Posterior cingulate gyrus (tissue), 11 donors: ENCODE measurements at regions not wholly inside any gene's neighbourhood (a gene's known extent, or its start where the extent isn't known, plus 50 kb on each side); places are given as distances from the start of the nearest gene placed in this dataset.
"Not testable (repeated sequence)": the region's sequence is repeated elsewhere in the genome, so short reads cannot be mapped to it uniquely, and the experiment has no call there.

Experiments used
- DNase-seq, 10 donors: peaks; one replicate each; pipeline versions ENCODE4 v3.0.0 to v3.0.0-alpha.2; 2020 to 2021; ENCODE audit warnings: mixed read lengths in 3 of 10
- intact Hi-C: fragments of 100-400 bp; cut with DNase I; formaldehyde crosslinking; loops from one replicate; pipeline ENCODE4 v1.15.1; 2023

GRCh38 chr5:129163810-129164378 lies 69.3 kb downstream of the ISOC1 start:
- DNase-seq = peak in 2 of 10 donors; percentile 48 to 60
- intact Hi-C loops = no loop called here

- no peak for DNase-seq
- intact Hi-C loops = no loop called here
These were observed 75.5 kb downstream of the ISOC1 start for GRCh38 chr5:129170050-129170449.

DNA sequence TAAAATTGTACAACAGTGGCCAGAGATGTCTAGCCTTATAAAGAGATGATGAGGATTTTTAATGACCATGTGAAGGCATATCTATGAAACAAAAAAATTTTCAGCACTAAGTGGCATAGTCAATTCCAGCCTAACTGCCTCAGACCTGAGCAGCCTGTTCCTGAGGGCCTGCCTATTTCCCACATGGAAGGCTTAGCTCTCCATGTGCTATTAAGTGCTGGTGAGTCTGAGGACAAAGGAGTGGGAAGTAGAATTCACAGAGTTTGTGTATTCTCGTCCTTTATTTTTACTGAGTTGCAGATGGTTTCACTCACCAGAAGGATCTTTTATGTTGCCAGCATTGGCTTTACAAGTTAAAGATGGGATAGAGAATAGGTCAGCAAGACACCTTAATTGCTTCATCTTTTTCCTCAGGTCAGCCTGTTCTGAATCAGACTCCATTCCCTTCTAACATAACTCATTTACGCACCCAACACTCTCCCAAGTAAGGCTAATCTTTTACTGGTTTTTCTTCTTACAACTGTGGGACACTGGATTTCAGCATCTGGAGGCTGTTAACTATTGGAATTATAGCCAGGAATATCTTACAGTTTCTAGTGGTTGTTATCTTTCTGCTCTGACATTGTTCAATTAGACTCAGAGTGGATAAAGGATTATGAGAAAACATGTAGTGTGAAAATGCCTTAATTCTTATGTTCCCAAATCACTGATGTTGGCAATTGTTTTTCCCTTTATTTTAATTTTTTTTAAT lies 76.8 kb downstream of the ISOC1 start:
- intact Hi-C loops = no loop called here
- no peak for DNase-seq

DNA sequence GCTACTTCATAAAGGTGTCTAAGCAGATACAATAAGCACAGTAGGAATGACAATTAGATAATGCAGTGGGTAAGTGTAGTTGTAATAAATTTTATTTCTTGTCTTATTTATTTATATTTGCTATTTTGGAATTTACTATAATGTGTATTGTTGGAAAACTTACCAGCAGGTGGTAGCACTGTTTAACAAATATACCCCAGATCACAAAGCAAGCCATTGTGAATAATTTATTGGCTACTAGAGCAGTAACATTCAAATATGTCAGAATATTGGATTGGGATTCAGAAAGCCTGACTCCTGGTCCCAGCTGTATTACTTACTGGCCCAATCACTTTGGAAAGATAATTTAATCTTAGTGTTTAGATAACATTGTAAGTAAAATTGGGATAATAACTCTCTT lies 78.0 kb downstream of the ISOC1 start:
- DNase-seq = no peak

DNA sequence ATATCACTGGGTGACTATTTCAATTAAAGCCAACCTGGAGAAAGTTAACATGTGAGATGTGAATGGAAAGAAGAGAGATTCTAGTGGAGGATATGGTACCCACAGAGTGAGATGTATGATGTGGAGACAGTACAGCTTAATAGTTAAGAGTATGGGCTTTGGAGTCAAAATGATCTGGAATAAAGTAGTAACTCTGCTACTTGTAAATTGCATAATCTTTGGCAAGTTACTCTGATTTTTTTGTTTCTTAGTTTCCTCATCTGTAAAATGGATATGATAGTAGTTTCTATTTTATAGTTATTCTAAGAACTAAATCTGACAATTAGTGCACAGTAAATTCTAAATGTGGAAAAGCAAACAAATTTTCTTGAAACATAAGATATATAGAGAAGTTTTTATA lies 79.2 kb downstream of the ISOC1 start:
- intact Hi-C loops = no loop called here
- DNase-seq = no peak

More for the DNA sequence above, 78.0 kb downstream of the ISOC1 start:
- intact Hi-C loops = loop anchor here (1.0 kb wide), 1 partner anchor 596 kb away; no protein-coding TSS in a partner anchor

GRCh38 chr5:129174480-129174879 lies 79.9 kb downstream of the ISOC1 start:
- no peak for DNase-seq
- intact Hi-C loops = no loop called here

DNA sequence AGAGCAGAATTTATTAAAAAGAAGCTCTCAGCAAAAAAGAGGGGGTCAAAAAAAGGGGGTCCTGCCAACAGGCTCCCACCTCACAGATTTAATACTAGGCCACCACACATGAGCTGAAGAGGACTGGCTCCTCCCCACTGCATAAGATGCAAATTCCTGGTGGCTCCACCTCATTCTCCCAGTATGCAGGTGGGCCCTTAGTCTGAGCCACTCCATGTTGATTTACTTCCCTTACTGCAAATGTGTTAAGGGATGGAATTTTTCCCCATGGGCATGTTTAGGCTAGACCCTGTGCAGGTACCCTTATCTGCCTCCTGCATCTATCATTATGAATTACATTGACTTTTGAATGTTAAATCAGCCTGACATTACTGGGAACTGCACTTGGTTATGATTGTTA lies 82.9 kb downstream of the ISOC1 start:
- intact Hi-C loops = no loop called here
- DNase-seq = peak in 1 of 10 donors; percentile 21

DNA sequence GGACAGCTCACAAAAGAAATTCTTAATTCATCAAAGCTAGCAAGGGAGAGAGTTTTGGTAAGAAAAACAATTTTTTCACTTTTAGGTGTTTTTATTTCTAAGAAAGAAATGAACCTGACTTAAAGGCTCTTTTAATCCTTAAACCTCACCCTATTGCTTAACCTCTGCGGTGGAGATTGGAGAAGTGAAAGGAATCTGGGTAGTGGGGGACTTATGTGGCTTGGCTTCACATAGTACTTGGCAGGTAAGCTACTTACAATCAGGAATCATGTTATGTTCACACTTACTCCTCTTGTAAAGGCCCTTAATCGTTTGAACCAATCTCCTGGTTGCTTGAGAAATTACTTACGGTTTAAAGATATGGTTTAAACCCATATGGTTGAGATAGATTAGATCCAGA lies 104.8 kb downstream of the ISOC1 start:
- intact Hi-C loops = no loop called here
- DNase-seq = no peak

DNA sequence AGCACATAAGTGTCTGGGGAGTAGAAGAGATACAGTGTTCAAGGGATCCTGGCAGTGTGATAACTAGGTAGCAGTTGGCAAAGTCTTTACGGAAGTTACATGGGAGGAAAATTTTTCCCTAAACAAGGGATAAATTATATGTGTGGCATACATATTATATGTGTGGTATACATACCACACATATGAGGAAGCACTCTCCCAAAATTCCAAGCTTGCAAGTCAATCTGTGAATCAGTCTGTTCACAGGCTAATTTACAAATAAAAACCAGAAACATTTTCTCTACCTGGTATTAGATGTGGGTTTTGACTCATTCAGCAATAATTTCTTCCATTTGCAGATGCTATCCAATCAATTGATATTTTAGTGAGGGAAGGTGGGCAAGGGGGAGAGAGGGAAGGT lies 110.0 kb downstream of the ISOC1 start:
- no peak for DNase-seq
- intact Hi-C loops = no loop called here

DNA sequence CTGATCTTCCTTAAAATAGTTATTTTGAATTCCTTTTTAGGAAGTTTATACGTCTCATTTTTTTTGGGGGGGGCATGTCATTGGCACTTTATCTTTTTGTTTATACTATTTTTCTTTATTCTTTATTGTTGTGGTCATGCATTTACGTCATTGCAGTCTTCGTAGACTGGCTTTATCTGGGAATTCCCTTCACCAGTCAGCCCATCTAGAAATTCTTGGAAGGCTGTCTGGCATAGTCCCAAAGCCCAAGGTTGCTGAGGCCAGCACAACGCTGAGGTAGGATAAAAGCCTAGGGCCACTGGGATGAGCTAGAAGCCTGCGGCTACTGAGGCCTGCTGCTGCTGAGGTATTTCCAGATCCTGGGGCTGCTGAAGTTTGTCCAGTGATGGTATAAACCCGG lies 121.5 kb downstream of the ISOC1 start:
- DNase-seq = peak in 1 of 10 donors; percentile 49
- intact Hi-C loops = no loop called here

DNA sequence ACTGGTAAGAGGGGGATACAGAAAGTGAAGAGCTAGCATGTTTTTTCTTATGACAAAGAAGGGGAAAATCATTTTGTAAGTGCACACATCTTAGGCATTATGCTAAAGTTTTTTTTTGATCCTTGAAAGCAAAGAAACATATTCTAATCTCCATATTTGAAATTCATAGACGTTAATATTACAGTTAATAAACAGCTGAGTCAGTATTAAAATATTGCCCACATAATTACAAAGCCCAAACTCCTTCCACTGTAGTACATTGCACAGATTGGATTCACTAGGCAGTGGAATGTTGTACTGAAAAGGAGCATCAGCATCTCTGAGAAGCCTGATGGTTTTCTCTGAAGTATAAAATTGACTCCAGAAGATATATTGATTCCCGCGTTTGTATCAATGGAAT lies 122.6 kb downstream of the ISOC1 start:
- intact Hi-C loops = no loop called here

GRCh38 chr5:129223178-129223577 lies 128.6 kb downstream of the ISOC1 start:
- DNase-seq = no peak
- intact Hi-C loops = no loop called here

More for the DNA sequence above, 122.6 kb downstream of the ISOC1 start:
- DNase-seq = no peak

DNA sequence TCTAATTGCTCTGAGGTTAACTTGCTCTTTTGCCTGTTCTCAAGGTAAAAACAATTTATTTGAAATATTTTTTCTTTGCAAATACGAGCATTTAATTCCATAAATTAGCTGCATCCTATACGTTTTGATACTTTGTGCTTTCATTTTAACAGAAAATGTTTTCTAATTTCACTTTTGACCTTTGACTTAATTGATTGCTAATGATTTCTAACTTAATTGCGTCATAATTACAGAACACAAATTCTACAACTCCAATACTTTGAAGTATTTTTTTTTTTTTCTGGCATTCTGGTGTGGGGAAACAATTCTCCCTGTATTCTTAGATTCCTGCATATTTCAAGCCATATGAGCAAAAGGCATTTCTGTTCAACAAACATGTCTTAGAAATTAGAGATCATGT lies 134.0 kb downstream of the ISOC1 start:
- DNase-seq = no peak

GRCh38 chr5:129241755-129242154 lies 147.2 kb downstream of the ISOC1 start:
- intact Hi-C loops = no loop called here
- no peak for DNase-seq

More for the DNA sequence above, 134.0 kb downstream of the ISOC1 start:
- intact Hi-C loops = no loop called here

DNA sequence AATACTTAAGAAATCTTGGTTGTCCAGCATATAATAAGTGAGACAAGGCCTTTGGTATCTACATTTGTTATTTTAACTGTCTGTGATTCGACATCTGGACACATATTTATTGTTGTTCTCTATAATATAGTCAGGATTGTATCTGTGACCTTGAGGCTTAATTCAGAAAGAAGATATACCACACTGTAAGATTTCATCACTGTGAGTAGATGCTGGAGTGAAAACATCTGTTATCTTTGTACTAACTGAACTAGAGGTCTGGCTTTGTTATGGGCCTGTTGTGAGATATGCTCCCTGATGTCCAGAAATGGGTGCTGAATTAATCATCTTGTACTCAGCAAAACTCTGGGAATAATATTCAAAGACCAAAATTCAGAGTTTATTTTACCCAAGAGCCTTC lies 148.5 kb downstream of the ISOC1 start:
- DNase-seq = no peak

DNA sequence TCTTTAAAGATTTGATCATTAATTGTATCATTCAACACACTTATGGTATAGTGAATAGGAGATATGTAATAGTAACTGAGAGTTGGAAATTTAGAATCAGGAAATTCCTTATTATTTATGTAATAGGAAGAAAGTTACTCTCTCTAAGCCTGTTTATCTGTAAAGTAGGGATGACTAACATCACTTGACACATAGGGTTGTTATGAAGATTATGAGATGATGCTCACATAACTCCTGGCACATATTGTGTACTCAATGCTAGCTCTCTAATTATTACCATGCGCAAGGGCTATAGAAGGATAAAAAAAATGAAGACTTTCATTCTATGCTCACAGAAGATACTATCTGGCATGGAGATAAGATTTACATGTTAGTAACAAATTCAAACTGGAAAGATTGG lies 149.9 kb downstream of the ISOC1 start:
- intact Hi-C loops = no loop called here

More for the DNA sequence above, 148.5 kb downstream of the ISOC1 start:
- intact Hi-C loops = no loop called here

GRCh38 chr5:129245489-129245888 lies 150.9 kb downstream of the ISOC1 start:
- intact Hi-C loops = no loop called here
- no peak for DNase-seq

More for the DNA sequence above, 149.9 kb downstream of the ISOC1 start:
- no peak for DNase-seq

DNA sequence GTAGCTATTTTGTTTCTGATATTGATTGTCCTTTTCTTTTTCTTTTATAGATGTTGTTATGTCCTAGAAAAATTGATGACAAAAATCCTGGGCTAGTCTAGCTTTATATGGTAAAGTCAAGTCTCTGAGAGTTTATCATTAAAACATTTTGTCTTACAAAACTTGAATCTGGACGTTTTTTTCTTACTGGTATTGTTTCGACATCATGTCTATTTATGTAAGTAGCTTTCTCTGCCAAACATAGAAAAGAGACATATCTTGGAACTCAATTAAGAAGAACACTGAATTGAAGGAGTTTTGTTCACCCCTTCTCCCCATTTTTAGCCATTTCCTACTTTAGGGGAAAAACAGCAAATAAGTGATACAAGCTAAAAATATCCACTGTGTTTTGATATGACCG lies 151.5 kb downstream of the ISOC1 start:
- DNase-seq = no peak
- intact Hi-C loops = no loop called here

- intact Hi-C loops = no loop called here
- DNase-seq = no peak
These were observed 155.3 kb downstream of the ISOC1 start for GRCh38 chr5:129249886-129250285.

GRCh38 chr5:129271308-129271707 lies 176.8 kb downstream of the ISOC1 start:
- peak in 2 of 10 donors; percentile 14 to 24 for DNase-seq
- intact Hi-C loops = no loop called here

GRCh38 chr5:129284010-129284409 lies 176.1 kb upstream of the ADAMTS19 start:
- DNase-seq = no peak
- intact Hi-C loops = no loop called here

- DNase-seq, intact Hi-C loops: not testable (repeated sequence)
These were observed 165.9 kb upstream of the ADAMTS19 start for GRCh38 chr5:129294216-129294615.
